NB4 (cell line): ENCODE measurements at regions not wholly inside any gene's neighbourhood (a gene's known extent, or its start where the extent isn't known, plus 50 kb on each side); places are given as distances from the start of the nearest gene placed in this dataset.

Source experiments
- CTCF ChIP-seq: IDR thresholded peaks from one replicate; pipeline ENCODE4 v1.5.1; 2012; ENCODE audit warnings: low read depth, low read length
- MAX ChIP-seq: IDR thresholded peaks from 2 replicates; pipeline ENCODE4 v1.6.1; 2011; ENCODE audit warnings: low read depth, low read length
- MYC ChIP-seq: IDR thresholded peaks from 2 replicates; pipeline ENCODE4 v1.6.1; 2011; ENCODE audit warnings: low read depth, low read length
- POLR2A ChIP-seq: IDR thresholded peaks from 2 replicates; pipeline ENCODE4 v1.6.1; 2011; ENCODE audit warnings: mild to moderate bottlenecking; ENCODE audit not compliant: insufficient read length; ENCODE audit errors: extremely low read depth

DNA sequence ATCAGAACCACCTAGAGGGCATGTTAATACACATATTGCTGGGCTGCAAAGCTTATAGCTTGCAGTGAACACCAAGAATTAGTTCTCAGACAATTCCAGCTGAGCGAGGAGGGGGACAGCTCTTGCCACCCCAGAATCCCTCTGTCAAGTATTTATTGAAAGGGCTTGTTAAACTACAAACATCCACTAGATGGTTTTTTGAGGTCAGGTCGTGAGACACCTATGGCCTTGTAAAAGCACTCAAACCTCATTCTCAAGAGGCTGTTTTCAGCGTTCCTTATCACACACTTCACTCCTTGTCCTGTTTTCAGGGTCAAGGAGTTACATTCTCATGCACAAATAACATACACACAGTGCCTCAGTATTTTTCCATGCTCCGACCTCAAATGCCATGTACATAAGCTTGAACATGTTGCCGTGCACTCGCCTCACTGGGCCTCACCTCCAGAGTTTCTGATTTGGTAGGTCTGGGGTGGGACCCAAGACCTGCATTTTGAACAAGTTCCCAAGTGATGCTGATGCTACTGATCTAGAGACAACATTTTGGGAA is 98.8 kb upstream of the PTPRR start:
- TF ChIP-seq CTCF (no peak), POLR2A (no peak), MYC (no peak), MAX (no peak)
